SKM-1 (cell line): ENCODE measurements at regions not wholly inside any gene's neighbourhood (a gene's known extent, or its start where the extent isn't known, plus 50 kb on each side); places are given as distances from the start of the nearest gene placed in this dataset.
"Not testable (repeated sequence)": the region's sequence is repeated elsewhere in the genome, so short reads cannot be mapped to it uniquely, and the experiment has no call there.

Source experiments
- DNase-seq: peaks from one replicate; lab custom pipeline; 2025; ENCODE audit not compliant: unreplicated experiment; lab: John Stamatoyannopoulos, UW

GRCh38 chr3:3346556-3346955 is 167.1 kb upstream of the CRBN start:
- no peak for DNase-seq

GRCh38 chr3:3342141-3342540 is 162.7 kb upstream of the CRBN start:
- DNase-seq, result no peak

- DNase-seq, result no peak
These were observed 161.7 kb upstream of the CRBN start for GRCh38 chr3:3340965-3341895.

- DNase-seq, result no peak
These were observed 161.0 kb upstream of the CRBN start for GRCh38 chr3:3340526-3340925.

GRCh38 chr3:3335903-3336302 is 156.4 kb upstream of the CRBN start:
- DNase-seq, result no peak

- DNase-seq, result no peak
These were observed 155.0 kb upstream of the CRBN start for GRCh38 chr3:3334491-3334890.

GRCh38 chr3:3333571-3333970 is 154.1 kb upstream of the CRBN start:
- no peak for DNase-seq

- no peak for DNase-seq
These were observed 137.0 kb upstream of the CRBN start for GRCh38 chr3:3316521-3316920.

GRCh38 chr3:3315846-3316245 is 136.4 kb upstream of the CRBN start:
- DNase-seq, result no peak

- DNase-seq, result no peak
These were observed 130.4 kb upstream of the CRBN start for GRCh38 chr3:3309887-3310286.

- no peak for DNase-seq
These were observed 129.3 kb upstream of the CRBN start for GRCh38 chr3:3308809-3309208.

GRCh38 chr3:3307491-3307890 is 128.0 kb upstream of the CRBN start:
- DNase-seq, result no peak

GRCh38 chr3:3305841-3306240 is 126.3 kb upstream of the CRBN start:
- no peak for DNase-seq

- no peak for DNase-seq
These were observed 125.6 kb upstream of the CRBN start for GRCh38 chr3:3305084-3305483.

GRCh38 chr3:3303636-3304035 is 124.1 kb upstream of the CRBN start:
- no peak for DNase-seq

GRCh38 chr3:3302964-3303363 is 123.5 kb upstream of the CRBN start:
- no peak for DNase-seq

GRCh38 chr3:3301476-3301875 is 122.0 kb upstream of the CRBN start:
- DNase-seq, result no peak

GRCh38 chr3:3296979-3297381 is 117.5 kb upstream of the CRBN start:
- DNase-seq, result no peak

- DNase-seq, result no peak
These were observed 116.1 kb upstream of the CRBN start for GRCh38 chr3:3295586-3295985.

- not testable (repeated sequence) for DNase-seq
These were observed 112.3 kb upstream of the CRBN start for GRCh38 chr3:3291756-3292283.

GRCh38 chr3:3288255-3288654 is 108.8 kb upstream of the CRBN start:
- no peak for DNase-seq

GRCh38 chr3:3286014-3286413 is 106.5 kb upstream of the CRBN start:
- no peak for DNase-seq

GRCh38 chr3:3281024-3281423 is 101.5 kb upstream of the CRBN start:
- no peak for DNase-seq
